Erythroblast (primary cell): ENCODE measurements at regions not wholly inside any gene's neighbourhood (a gene's known extent, or its start where the extent isn't known, plus 50 kb on each side); places are given as distances from the start of the nearest gene placed in this dataset.

Experiments
- GATA1 ChIP-seq: IDR thresholded peaks from 2 replicates; pipeline ENCODE4 v1.6.1; 2011; ENCODE audit warnings: low read depth, mild to moderate bottlenecking, control low read depth, low read length, moderate library complexity
- POLR2A ChIP-seq: IDR thresholded peaks from 2 replicates; pipeline ENCODE4 v1.6.1; 2011; ENCODE audit warnings: mild to moderate bottlenecking, low read length

GRCh38 chr15:39094116-39094515 is 486.8 kb upstream of the THBS1 start:
- TF ChIP-seq POLR2A (no peak), GATA1 (no peak)
